Upper lobe of left lung (tissue), 4 donors: ENCODE measurements at regions not wholly inside any gene's neighbourhood (a gene's known extent, or its start where the extent isn't known, plus 50 kb on each side); places are given as distances from the start of the nearest gene placed in this dataset.

Source experiments
- CTCF ChIP-seq, 6 experiments: fragments of 450-650 bp in 4 of 6; fragments of 200-600 bp in 2 of 6; sonication (generic) in 2 of 6; IDR thresholded peaks; one replicate each; pipeline ENCODE4 v1.5.1; 2016 to 2019; ENCODE audit warnings: antibody characterized with exemption in 6 of 6
- EP300 ChIP-seq, 4 donors: sonication (generic); formaldehyde crosslinking; IDR thresholded peaks; one replicate each; pipeline ENCODE4 v1.5.1; 2017; ENCODE audit warnings: antibody characterized with exemption in 4 of 4, control low read depth in 2 of 4
- POLR2A ChIP-seq, 4 donors: fragments of 450-650 bp; IDR thresholded peaks; one replicate each; pipeline ENCODE4 v1.5.1; 2016 to 2017; ENCODE audit warnings: antibody characterized with exemption in 4 of 4, mild to moderate bottlenecking in 2 of 4
- POLR2AphosphoS5 ChIP-seq, 2 donors: sonication (generic); formaldehyde crosslinking; IDR thresholded peaks; one replicate each; pipeline ENCODE4 v1.5.1; 2017; ENCODE audit warnings: antibody characterized with exemption in 2 of 2

- TF ChIP-seq CTCF (IDR thresholded peaks at IDR 0.05) (no peak), POLR2A (IDR thresholded peaks at IDR 0.05) (no peak), POLR2AphosphoS5 (IDR thresholded peaks at IDR 0.05) (no peak), EP300 (IDR thresholded peaks at IDR 0.05) (no peak)
These were observed 95.7 kb downstream of the TNFAIP3 start for GRCh38 chr6:137962725-137963124.
